MV-4-11 (cell line): ENCODE measurements at regions not wholly inside any gene's neighbourhood (a gene's known extent, or its start where the extent isn't known, plus 50 kb on each side); places are given as distances from the start of the nearest gene placed in this dataset.

Source experiments
- DNase-seq: peaks from one replicate; lab custom pipeline; 2025; lab: John Stamatoyannopoulos, UW

GRCh38 chr1:147463022-147463421 is 78.3 kb upstream of the BCL9 start:
- DNase-seq: no peak

GRCh38 chr1:147466543-147466942 is 74.8 kb upstream of the BCL9 start:
- DNase-seq: no peak

GRCh38 chr1:147470079-147470478 is 71.2 kb upstream of the BCL9 start:
- DNase-seq: no peak

GRCh38 chr1:147472489-147472888 is 68.8 kb upstream of the BCL9 start:
- DNase-seq: no peak

- DNase-seq: no peak
These were observed 68.2 kb upstream of the BCL9 start for GRCh38 chr1:147472966-147473732.

- no peak for DNase-seq
These were observed 67.6 kb upstream of the BCL9 start for GRCh38 chr1:147473733-147474049.

GRCh38 chr1:147475488-147475887 is 65.8 kb upstream of the BCL9 start:
- DNase-seq: no peak

GRCh38 chr1:147478521-147478920 is 62.8 kb upstream of the BCL9 start:
- no peak for DNase-seq

GRCh38 chr1:147479864-147480564 is 61.3 kb upstream of the BCL9 start:
- no peak for DNase-seq

GRCh38 chr1:147480565-147480935 is 60.8 kb upstream of the BCL9 start:
- DNase-seq: no peak

- DNase-seq: no peak
These were observed 54.2 kb upstream of the BCL9 start for GRCh38 chr1:147486876-147487656.

GRCh38 chr1:147491098-147491497 is 50.2 kb upstream of the BCL9 start:
- no peak for DNase-seq
